ENCODE measurements at regions not wholly inside any gene's neighbourhood (a gene's known extent, or its start where the extent isn't known, plus 50 kb on each side); places are given as distances from the start of the nearest gene placed in this dataset.

GRCh38 chr14:105938055-105938863, 411.9 kb downstream of the TMEM121 start:
- TF ChIP-seq TAF1 (IDR thresholded peaks at IDR 0.05; ENCODE audit: borderline replicate concordance, low read depth, low read length): no peak
- no peak for TF ChIP-seq POLR2AphosphoS5 (IDR thresholded peaks at IDR 0.05; ENCODE audit: low read depth, low read length)
- no peak for TF ChIP-seq POLR2A (IDR thresholded peaks at IDR 0.05; ENCODE audit: low read depth, low read length)
